HCT116 (cell line): ENCODE measurements at regions not wholly inside any gene's neighbourhood (a gene's known extent, or its start where the extent isn't known, plus 50 kb on each side); places are given as distances from the start of the nearest gene placed in this dataset.

ENCODE experiments used
- ATAC-seq: fragments of 200-7000 bp; cut with Tn5 transposase; 2 replicates; pipeline ENCODE4 v1.9.1; 2020; ENCODE audit warnings: mild to moderate bottlenecking, moderate library complexity
- BruUV-seq: library from RNA; stranded (reverse); fragments of 400-500 nt; replicated peaks from 2 replicates; lab custom pipeline; 2021; lab: Mats Ljungman, UMichigan
- CTCF ChIA-PET: fragments of 300-600 bp; sonication (Branson Sonifier 250); formaldehyde crosslinking; loops from one replicate; lab custom pipeline; 2021; ENCODE audit warnings: antibody characterized with exemption; lab: Charles Lee
- POLR2A ChIA-PET: fragments of 300-600, 350-600 bp; sonication (Branson Sonifier 250); formaldehyde crosslinking; loops from one replicate; lab custom pipeline; 2021; ENCODE audit warnings: antibody characterized with exemption; lab: Charles Lee
- RAD21 ChIA-PET, 2 experiments: fragments of 300-600 bp; sonication (Branson Sonifier 250); formaldehyde crosslinking; loops; one replicate each; lab custom pipeline; 2023; ENCODE audit warnings: low total read pairs in 2 of 2; ENCODE audit not compliant: uncharacterized antibody in 2 of 2, unreplicated experiment in 2 of 2, low non-redundant PET in 1 of 2; lab: Charles Lee
- DNase-seq: peaks from one replicate; pipeline ENCODE4 v3.0.0-alpha.2; 2010; ENCODE audit warnings: low read depth, low spot score
- H2AFZ ChIP-seq: fragments of 200-600 bp; shearing (Covaris generic), sonication (generic); 2 replicates; pipeline ENCODE4 v1.6.1; 2017; ENCODE audit warnings: low read depth, mixed run types, mixed read lengths, antibody characterized with exemption, low read length; ENCODE audit not compliant: poor library complexity, severe bottlenecking
- H3K27ac ChIP-seq: 2 replicates; pipeline ENCODE4 v1.5.1; 2012; ENCODE audit warnings: low read depth, low read length
- H3K27me3 ChIP-seq: fragments of 200-600 bp; sonication (generic); 2 replicates; pipeline ENCODE4 v1.6.1; 2016; ENCODE audit warnings: mixed run types, low read length, mixed read lengths; ENCODE audit not compliant: insufficient read depth
- H3K36me3 ChIP-seq, 2 experiments: fragments of 200-500 bp in 1 of 2; fragments of 200-600 bp in 1 of 2; sonication (Bioruptor generic) in 1 of 2; sonication (generic) in 1 of 2; 2 replicates each; pipeline versions ENCODE4 v1.5.1 to v1.6.1; 2014 to 2016; ENCODE audit warnings: low read length in 2 of 2, inconsistent platforms in 1 of 2, mixed read lengths in 1 of 2, mixed run types in 1 of 2; ENCODE audit not compliant: insufficient read depth in 2 of 2, control insufficient read depth in 1 of 2
- H3K4me1 ChIP-seq, 2 experiments: fragments of 200-600 bp in 1 of 2; sonication (generic) in 1 of 2; 2 replicates each; pipeline versions ENCODE4 v1.5.1 to v1.6.1; 2012 to 2017; ENCODE audit warnings: low read length in 2 of 2, inconsistent platforms in 1 of 2, mild to moderate bottlenecking in 1 of 2, mixed read lengths in 1 of 2, mixed run types in 1 of 2, moderate library complexity in 1 of 2; ENCODE audit not compliant: insufficient read depth in 2 of 2, control insufficient read depth in 1 of 2
- H3K4me2 ChIP-seq: fragments of 200-600 bp; sonication (generic); 2 replicates; pipeline ENCODE4 v1.6.1; 2017; ENCODE audit warnings: mixed run types, low read length, mixed read lengths
- H3K4me3 ChIP-seq, 2 experiments: fragments of 200-600 bp in 1 of 2; sonication (generic) in 1 of 2; replicated peaks in 1 of 2; 2 replicates each; pipeline ENCODE4 v1.5.1; 2011 to 2016; ENCODE audit warnings: low read length in 2 of 2, control low read depth in 1 of 2, low read depth in 1 of 2, mild to moderate bottlenecking in 1 of 2, mixed read lengths in 1 of 2, mixed run types in 1 of 2
- H3K79me2 ChIP-seq: fragments of 200-600 bp; sonication (generic); 2 replicates; pipeline ENCODE4 v1.6.1; 2017; ENCODE audit warnings: mild to moderate bottlenecking, mixed run types, low read length, moderate library complexity, mixed read lengths; ENCODE audit not compliant: insufficient read depth
- H3K9ac ChIP-seq: fragments of 200-600 bp; sonication (generic); 2 replicates; pipeline ENCODE4 v1.6.1; 2016; ENCODE audit warnings: low read length, mixed read lengths
- H3K9me2 ChIP-seq: fragments of 200-600 bp; sonication (generic), shearing (Covaris generic); 2 replicates; pipeline ENCODE4 v1.6.1; 2017; ENCODE audit warnings: mixed run types, mild to moderate bottlenecking, moderate library complexity; ENCODE audit not compliant: insufficient read depth
- H3K9me3 ChIP-seq, 2 experiments: fragments of 200-500 bp in 1 of 2; fragments of 200-600 bp in 1 of 2; sonication (Bioruptor generic) in 1 of 2; sonication (generic) in 1 of 2; 2 replicates each; pipeline ENCODE4 v1.6.1; 2014 to 2017; ENCODE audit warnings: low read length in 2 of 2, mixed read lengths in 2 of 2, inconsistent platforms in 1 of 2, low read depth in 1 of 2, mild to moderate bottlenecking in 1 of 2, mixed run types in 1 of 2, moderate library complexity in 1 of 2; ENCODE audit not compliant: control insufficient read depth in 1 of 2, insufficient read depth in 1 of 2
- H4K20me1 ChIP-seq: fragments of 200-600 bp; sonication (generic), shearing (Covaris generic); 2 replicates; pipeline ENCODE4 v1.6.1; 2017; ENCODE audit warnings: mixed run types, mild to moderate bottlenecking, moderate library complexity; ENCODE audit not compliant: insufficient read depth
- ATF3 ChIP-seq: IDR thresholded peaks from 2 replicates; pipeline ENCODE4 v1.6.1; 2012
- CBX3 ChIP-seq: IDR thresholded peaks from 2 replicates; pipeline ENCODE4 v1.6.1; 2012; ENCODE audit warnings: low read depth
- CEBPB ChIP-seq: IDR thresholded peaks from 2 replicates; pipeline ENCODE4 v1.6.1; 2012; ENCODE audit warnings: low read depth
- CTCF ChIP-seq, 3 experiments: fragments of 200-600 bp in 1 of 3; sonication (generic) in 1 of 3; IDR thresholded peaks in 2 of 3; conservative IDR thresholded peaks in 1 of 3; 2 replicates each; pipeline ENCODE4 v1.5.1; 2012 to 2017; ENCODE audit warnings: low read depth in 2 of 3, low read length in 2 of 3, antibody characterized with exemption in 1 of 3, borderline replicate concordance in 1 of 3, control low read depth in 1 of 3, mild to moderate bottlenecking in 1 of 3, mixed read lengths in 1 of 3, mixed run types in 1 of 3, moderate library complexity in 1 of 3; ENCODE audit not compliant: insufficient read depth in 1 of 3
- EGR1 ChIP-seq: IDR thresholded peaks from 2 replicates; pipeline ENCODE4 v1.6.1; 2012; ENCODE audit warnings: low read depth
- EZH2 ChIP-seq: fragments of 200-600 bp; sonication (generic); IDR thresholded peaks from 2 replicates; pipeline ENCODE4 v1.6.1; 2017; ENCODE audit warnings: antibody characterized with exemption, mixed run types
- EZH2phosphoT487 ChIP-seq: fragments of 200-600 bp; IDR thresholded peaks from 2 replicates; pipeline ENCODE4 v1.6.1; 2018; ENCODE audit warnings: antibody characterized with exemption, borderline replicate concordance
- FOSL1 ChIP-seq: IDR thresholded peaks from 2 replicates; pipeline ENCODE4 v1.6.1; 2012; ENCODE audit warnings: low read depth
- JUND ChIP-seq: IDR thresholded peaks from 2 replicates; pipeline ENCODE4 v1.6.1; 2012
- MAX ChIP-seq: IDR thresholded peaks from 2 replicates; pipeline ENCODE4 v1.6.1; 2012
- POLR2A ChIP-seq: IDR thresholded peaks from 2 replicates; pipeline ENCODE4 v1.7.0; 2011; ENCODE audit warnings: borderline replicate concordance; ENCODE audit not compliant: insufficient read depth, insufficient read length; ENCODE audit errors: extremely low read depth
- POLR2AphosphoS5 ChIP-seq: IDR thresholded peaks from 2 replicates; pipeline ENCODE4 v1.6.1; 2011; ENCODE audit warnings: mild to moderate bottlenecking, low read depth, low read length, moderate library complexity
- RAD21 ChIP-seq: IDR thresholded peaks from 2 replicates; pipeline ENCODE4 v1.6.1; 2012; ENCODE audit warnings: low read depth, mild to moderate bottlenecking
- REST ChIP-seq: IDR thresholded peaks from 2 replicates; pipeline ENCODE4 v1.6.1; 2012; ENCODE audit warnings: low read depth
- SIN3A ChIP-seq: IDR thresholded peaks from 2 replicates; pipeline ENCODE4 v1.6.1; 2012; ENCODE audit warnings: low read depth
- SRF ChIP-seq: IDR thresholded peaks from 2 replicates; pipeline ENCODE4 v1.6.1; 2012; ENCODE audit warnings: low read depth
- ZBTB33 ChIP-seq: IDR thresholded peaks from 2 replicates; pipeline ENCODE4 v1.6.1; 2011; ENCODE audit warnings: mild to moderate bottlenecking, low read length, moderate library complexity; ENCODE audit not compliant: insufficient replicate concordance; ENCODE audit errors: extremely low read depth
- ZFX ChIP-seq: fragments of 450-650 bp; IDR thresholded peaks from 2 replicates; pipeline ENCODE4 v1.6.1; 2017
- ZNF274 ChIP-seq: fragments of 200-500 bp; sonication (Bioruptor generic); IDR thresholded peaks from 2 replicates; pipeline ENCODE4 v1.6.1; 2014; ENCODE audit warnings: mild to moderate bottlenecking, low read depth, low read length, inconsistent platforms
- intact Hi-C: fragments of 100-400 bp; cut with micrococcal nuclease; formaldehyde crosslinking; loops from 2 replicates; pipeline ENCODE4 v1.10.0; 2022

GRCh38 chr3:106814231-106814630 lies 563.0 kb upstream of the CCDC54 start:
- Histone ChIP-seq H3K27ac (no peak overlapping the region), H3K9me3 (no peaks in the 10 kb centered on the region), H3K4me2 (no peak overlapping the region), H3K27me3 (no peaks in the 10 kb centered on the region), H2AFZ (no peak overlapping the region), H3K36me3 (no peaks in the 10 kb centered on the region), H3K4me1 (no peaks in the 10 kb centered on the region), H3K4me3 (no peak overlapping the region), H4K20me1 (no peaks in the 10 kb centered on the region), H3K79me2 (no peaks in the 10 kb centered on the region), H3K9ac (no peak overlapping the region), H3K9me2 (no peaks in the 10 kb centered on the region)
- no peak for ATAC-seq
- BruUV-seq: no TSS peak
- POLR2A ChIA-PET: no interaction called here
- DNase-seq: no peak
- RAD21 ChIA-PET: no interaction called here
- intact Hi-C loops: no loop called here
- CTCF ChIA-PET: no interaction called here
- no peak for TF ChIP-seq EZH2
- no peak for TF ChIP-seq POLR2A
- TF ChIP-seq EZH2phosphoT487: no peak
- TF ChIP-seq ATF3: no peak
- TF ChIP-seq CEBPB: no peak
- no peak for TF ChIP-seq SIN3A
- no peak for TF ChIP-seq CBX3
- no peak for TF ChIP-seq ZFX
- TF ChIP-seq SRF: no peak
- no peak for TF ChIP-seq REST
- no peak for TF ChIP-seq JUND
- no peak for TF ChIP-seq FOSL1
- no peak for TF ChIP-seq ZBTB33
- TF ChIP-seq CTCF (IDR thresholded peaks at IDR 0.05 in 2 of 3, conservative IDR thresholded peaks at IDR 0.05 in 1 of 3; ENCODE audit: borderline replicate concordance in 1 of 3, insufficient read depth in 1 of 3, low read depth in 2 of 3, low read length in 2 of 3): no peak
- no peak for TF ChIP-seq RAD21
- no peak for TF ChIP-seq ZNF274
- TF ChIP-seq MAX: no peak
- no peak for TF ChIP-seq POLR2AphosphoS5
- TF ChIP-seq EGR1: no peak
